GM23338 (cell line): ENCODE measurements at regions not wholly inside any gene's neighbourhood (a gene's known extent, or its start where the extent isn't known, plus 50 kb on each side); places are given as distances from the start of the nearest gene placed in this dataset.

Experiments
- CREB1 ChIP-seq: fragments of 250-450 bp; sonication (Bioruptor Pico); IDR thresholded peaks from 2 replicates; pipeline ENCODE4 v1.5.0; 2020; ENCODE audit warnings: low read depth, mild to moderate bottlenecking, moderate library complexity
- CTCF ChIP-seq, 2 experiments: fragments of 200-600 bp in 1 of 2; sonication (generic) in 1 of 2; conservative IDR thresholded peaks; 2 replicates each; pipeline versions ENCODE4 v1.5.1 to v1.6.1; 2016 to 2017; ENCODE audit warnings: antibody characterized with exemption in 2 of 2, low read depth in 2 of 2, mild to moderate bottlenecking in 2 of 2, moderate library complexity in 1 of 2
- ETS1 ChIP-seq: IDR thresholded peaks from 2 replicates; pipeline ENCODE4 v1.6.1; 2016; ENCODE audit warnings: antibody characterized with exemption
- EZH2 ChIP-seq: fragments of 200-600 bp; sonication (generic); IDR thresholded peaks from one replicate; pipeline ENCODE4 v1.8.0; 2017; ENCODE audit warnings: antibody characterized with exemption, mild to moderate bottlenecking, low read depth; ENCODE audit not compliant: unreplicated experiment
- JUNB ChIP-seq: IDR thresholded peaks from one replicate; pipeline ENCODE4 v1.6.1; 2016; ENCODE audit warnings: antibody characterized with exemption; ENCODE audit not compliant: unreplicated experiment
- POLR2AphosphoS5 ChIP-seq: IDR thresholded peaks from 2 replicates; pipeline ENCODE4 v1.6.1; 2016; ENCODE audit warnings: antibody characterized with exemption, low read depth
- REST ChIP-seq: IDR thresholded peaks from one replicate; pipeline ENCODE4 v1.6.1; 2018; ENCODE audit warnings: antibody characterized with exemption; ENCODE audit not compliant: unreplicated experiment
- ZNF114 ChIP-seq: fragments of 250-450 bp; sonication (Bioruptor Pico); IDR thresholded peaks from 2 replicates; pipeline ENCODE4 v1.5.0; 2020; ENCODE audit warnings: mild to moderate bottlenecking, moderate library complexity
- ZNF331 ChIP-seq: fragments of 250-450 bp; sonication (Bioruptor Pico); IDR thresholded peaks from 2 replicates; pipeline ENCODE4 v1.5.0; 2020; ENCODE audit warnings: low read depth, mild to moderate bottlenecking, moderate library complexity

GRCh38 chr3:177714945-177715344 lies 517.7 kb upstream of the TBL1XR1 start:
- TF ChIP-seq CTCF (conservative IDR thresholded peaks at IDR 0.05; ENCODE audit: low read depth in 2 of 2) (no peak), REST (no peak), EZH2 (no peak), JUNB (no peak), POLR2AphosphoS5 (no peak), ZNF331 (CRISPR knock-in tag) (no peak), ETS1 (no peak), ZNF114 (CRISPR knock-in tag) (no peak), CREB1 (CRISPR knock-in tag) (no peak)
